Fibroblast of skin of left biceps (primary cell): ENCODE measurements at regions not wholly inside any gene's neighbourhood (a gene's known extent, or its start where the extent isn't known, plus 50 kb on each side); places are given as distances from the start of the nearest gene placed in this dataset.
"Not testable (repeated sequence)": the region's sequence is repeated elsewhere in the genome, so short reads cannot be mapped to it uniquely, and the experiment has no call there.

Experiments used
- DNase-seq, 2 experiments: peaks; one replicate each; pipeline ENCODE4 v3.0.0-alpha.2; 2013; ENCODE audit warnings: low read depth in 2 of 2

DNA sequence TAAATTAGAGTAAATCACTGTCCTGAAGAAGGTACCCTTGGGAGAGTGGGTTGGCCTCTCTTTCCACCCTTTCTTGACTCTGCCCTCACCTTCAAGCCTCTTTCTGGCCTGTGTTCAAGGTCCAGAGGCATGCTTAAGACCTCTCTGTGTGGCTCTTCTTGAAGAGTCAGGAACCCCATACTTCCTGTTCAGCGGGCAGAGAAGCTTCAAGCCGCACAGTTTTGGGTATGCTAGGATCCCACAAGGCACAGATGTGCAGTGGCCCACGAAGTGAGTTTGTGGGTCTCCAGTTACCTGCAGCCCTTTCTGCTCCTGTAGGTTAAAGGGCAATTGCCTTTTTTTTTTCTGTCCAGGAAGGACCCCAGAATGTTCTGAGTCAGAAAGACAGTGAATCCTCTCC lies 113.7 kb downstream of the PPIAL4A start:
- not testable (repeated sequence) for DNase-seq

DNA sequence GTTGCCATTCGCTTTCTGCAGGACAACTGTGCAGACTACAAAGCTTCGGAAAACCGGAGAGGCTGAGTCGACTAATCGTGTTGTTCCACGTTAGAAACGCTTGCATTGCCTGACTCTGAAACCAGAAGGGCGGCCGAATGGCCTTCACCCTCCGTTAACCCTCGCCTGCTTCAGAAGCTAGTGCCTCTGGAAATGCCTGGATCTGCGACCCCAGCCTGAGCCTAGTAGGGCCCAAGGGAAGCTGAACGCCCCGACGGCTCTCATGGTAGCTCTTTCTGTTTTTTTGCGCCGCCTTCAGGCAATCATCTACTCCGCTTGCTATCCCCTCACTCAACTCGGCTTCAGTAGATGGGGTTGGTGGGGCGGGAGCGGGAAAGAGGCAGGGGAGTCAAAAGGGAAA lies 117.3 kb downstream of the PPIAL4A start:
- not testable (repeated sequence) for DNase-seq

DNA sequence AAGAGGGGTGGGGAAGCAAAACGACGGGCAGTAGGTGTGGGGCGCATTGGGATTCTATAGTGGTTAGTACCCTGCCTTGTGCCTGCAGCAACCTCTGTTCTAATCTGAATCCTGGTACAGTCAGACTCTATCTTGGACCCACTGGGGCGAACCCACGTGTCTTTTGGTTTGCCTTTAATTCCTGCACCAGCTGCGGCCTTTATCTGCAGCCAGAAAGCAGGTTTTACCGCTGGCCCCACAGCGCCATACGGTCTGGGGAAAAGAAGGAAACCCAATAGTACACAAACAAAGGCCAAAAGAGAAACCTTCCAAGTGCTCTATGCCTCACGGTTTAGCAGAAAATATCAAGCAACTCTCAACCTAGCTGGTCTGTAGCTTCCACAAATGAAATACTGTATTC lies 118.2 kb downstream of the PPIAL4A start:
- DNase-seq, result not testable (repeated sequence)

- DNase-seq, result not testable (repeated sequence)
These were observed 119.1 kb downstream of the PPIAL4A start for GRCh38 chr1:121008512-121009215.

DNA sequence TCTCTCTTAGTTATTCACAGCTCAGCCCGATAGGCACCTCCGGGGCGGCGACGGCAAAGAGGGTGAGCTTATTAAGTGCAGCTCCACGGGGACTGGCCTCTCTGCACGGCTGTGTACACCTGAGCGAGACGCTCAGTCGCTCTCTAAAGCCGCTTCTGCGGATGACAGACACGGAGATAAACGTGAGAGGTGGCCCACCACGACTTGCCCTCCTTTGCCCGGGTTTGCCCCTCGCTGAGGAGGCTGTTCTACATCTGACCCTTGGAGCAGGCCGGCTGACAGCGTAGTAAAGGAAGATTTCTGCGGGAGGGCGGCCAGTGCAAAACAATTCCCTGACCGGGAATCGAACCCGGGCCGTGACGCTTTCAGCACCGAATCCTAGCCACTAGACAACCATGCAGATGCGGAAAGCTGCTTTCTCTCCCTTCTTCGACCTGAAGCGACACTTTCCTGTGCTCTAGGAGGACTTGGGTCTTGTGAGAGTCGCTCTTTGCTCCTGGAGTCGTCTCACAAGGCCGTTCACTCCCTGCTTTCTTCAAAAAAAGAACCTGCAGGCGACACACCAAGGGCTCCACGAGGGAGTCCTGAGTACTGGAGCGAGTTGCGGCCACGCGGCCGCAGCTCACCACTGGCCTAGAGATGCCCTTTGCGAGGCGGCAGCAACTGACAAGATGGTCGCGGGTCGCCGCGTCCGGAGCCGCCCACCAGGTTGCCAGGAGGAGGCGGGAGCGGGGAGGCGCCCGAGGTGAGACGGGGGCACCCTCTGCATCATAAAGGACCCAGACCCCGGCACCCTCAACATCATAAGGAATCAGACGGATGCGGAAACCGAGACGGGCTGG lies 119.9 kb downstream of the PPIAL4A start:
- not testable (repeated sequence) for DNase-seq

- DNase-seq, result not testable (repeated sequence)
These were observed 120.6 kb downstream of the PPIAL4A start for GRCh38 chr1:121010141-121010540.

DNA sequence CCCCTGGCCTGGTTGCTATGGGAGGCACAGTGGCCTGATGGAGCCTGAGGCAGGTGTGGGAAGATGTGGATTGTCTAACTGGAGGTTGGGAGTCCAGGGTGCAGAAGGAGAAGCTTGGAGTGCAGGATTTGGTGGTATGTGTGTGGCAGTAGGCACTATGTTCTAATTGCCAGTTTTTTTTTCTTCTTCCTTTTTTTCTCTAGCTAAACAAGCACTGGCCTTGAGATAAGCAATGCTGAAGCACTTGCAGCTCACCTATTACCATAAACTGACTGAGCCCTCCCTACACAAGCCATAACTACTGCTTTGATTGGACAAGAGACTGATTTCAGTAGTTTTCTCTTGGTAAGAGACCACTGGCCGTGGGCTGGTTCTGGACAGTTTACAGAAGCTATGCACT lies 123.6 kb downstream of the PPIAL4A start:
- not testable (repeated sequence) for DNase-seq

DNA sequence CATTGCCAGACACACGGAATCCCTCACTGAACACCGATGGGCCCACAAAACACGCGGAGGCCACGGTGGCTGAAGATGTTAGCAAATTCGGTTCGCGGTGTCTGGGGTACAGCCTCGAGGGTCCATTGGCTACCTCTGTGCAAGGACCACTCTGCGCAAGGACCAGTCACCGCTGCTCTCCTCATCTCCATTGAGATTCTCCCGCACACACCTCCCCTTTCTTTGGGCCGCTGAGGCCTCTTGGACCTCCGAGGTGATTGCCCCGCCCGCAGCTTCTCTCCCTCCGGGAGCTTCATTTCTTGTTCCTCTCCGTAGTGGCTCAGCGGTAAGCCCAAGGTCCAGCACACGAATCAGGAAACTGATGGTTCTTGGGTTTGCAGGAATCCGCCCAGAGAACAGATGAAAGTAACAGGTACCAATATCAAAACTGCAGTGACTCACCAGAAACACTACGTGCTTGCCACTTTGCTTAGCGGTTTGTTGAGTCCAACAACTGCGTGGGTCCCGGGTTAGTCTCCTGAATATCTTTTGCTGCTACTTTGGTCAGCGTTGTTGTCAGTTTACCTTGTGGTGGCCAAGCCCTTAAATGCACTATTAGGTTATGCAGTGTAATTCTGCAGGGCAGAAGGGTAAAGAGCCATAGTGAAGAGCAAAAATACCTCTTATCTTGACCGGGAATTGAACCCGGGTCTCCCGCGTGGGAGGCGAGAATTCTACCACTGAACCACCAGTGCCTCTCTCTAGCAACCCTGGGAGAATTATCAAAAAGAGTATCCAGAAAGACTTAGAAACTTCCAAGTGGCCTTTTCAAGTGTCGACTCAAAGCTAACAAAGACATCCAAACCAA lies 126.8 kb downstream of the PPIAL4A start:
- DNase-seq, result peak; percentile 35 to 39

DNA sequence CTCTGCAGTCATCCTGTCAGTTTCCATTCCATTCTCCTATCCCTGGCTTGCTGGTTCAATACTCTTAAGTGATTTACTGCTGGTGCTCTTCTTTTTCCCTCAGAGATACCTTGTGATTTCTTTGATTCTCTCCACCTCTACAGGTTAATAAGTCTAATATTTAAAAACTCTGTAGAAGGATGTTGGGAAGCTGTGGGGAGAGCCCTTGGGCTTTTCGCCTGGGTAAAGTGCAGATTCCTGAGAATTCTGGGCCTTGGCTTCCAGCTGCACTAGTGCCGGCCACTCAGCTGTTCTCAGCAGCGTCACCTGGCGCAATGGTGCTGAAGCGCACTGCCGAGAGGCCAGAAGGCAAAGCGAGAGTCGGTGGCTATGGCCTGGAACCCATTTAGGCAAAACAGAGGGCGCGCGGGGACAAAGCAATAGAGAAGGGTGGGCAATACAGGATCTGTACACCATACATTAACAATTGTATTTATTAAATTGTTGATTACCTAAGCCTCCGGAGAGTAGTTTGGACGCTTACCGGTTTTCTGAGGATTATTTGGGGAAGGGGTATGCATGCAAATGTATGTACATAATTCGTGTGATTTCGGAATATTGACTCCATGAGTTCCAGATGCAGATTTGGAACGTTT lies 130.3 kb downstream of the PPIAL4A start:
- DNase-seq, result not testable (repeated sequence)

DNA sequence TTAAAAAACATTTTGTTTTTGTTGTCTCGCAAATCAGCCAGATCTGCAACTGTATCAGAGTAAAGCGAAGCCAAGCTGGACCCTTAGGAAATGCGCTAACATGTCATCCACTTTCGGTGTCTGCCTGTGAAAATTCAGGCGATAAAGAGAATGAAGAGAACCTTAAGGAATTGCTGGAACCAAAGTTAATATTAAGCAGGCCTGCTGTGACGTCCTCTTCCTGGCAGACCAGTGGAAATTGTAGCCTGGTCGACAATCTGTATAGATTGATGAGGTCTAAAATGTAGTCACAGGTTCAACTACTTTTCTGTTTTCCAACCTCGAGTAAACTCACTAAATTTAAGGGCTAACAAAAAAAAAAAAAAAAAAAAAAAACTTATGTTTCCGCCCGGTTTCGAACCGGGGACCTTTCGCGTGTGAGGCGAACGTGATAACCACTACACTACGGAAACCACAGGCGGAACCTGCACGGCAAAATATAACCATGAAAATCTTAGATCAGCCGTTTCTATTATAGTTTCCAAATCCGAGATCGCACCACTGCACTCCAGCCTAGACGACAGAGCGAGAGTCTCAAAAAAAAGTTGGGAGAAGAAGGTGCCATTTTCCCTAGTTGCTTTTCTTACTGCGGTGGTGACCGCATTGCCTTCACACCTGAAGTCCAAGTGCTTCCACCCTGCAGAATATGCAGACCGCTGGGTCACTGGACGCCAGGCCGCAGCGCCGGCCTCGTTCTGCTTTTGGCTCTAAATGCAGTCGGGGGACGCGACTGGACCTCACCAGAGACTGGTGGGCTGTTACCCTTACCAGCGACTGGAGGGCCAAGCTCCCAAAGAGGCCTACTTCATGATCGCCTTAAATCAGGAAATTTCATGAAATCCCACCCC lies 131.0 kb downstream of the PPIAL4A start:
- DNase-seq, result peak; percentile 20 to 25

GRCh38 chr1:121021716-121022115 lies 132.1 kb downstream of the PPIAL4A start:
- not testable (repeated sequence) for DNase-seq

GRCh38 chr1:121032878-121033494 lies 143.4 kb downstream of the PPIAL4A start:
- DNase-seq, result not testable (repeated sequence)

GRCh38 chr1:121036792-121037191 lies 147.2 kb downstream of the PPIAL4A start:
- DNase-seq, result not testable (repeated sequence)

DNA sequence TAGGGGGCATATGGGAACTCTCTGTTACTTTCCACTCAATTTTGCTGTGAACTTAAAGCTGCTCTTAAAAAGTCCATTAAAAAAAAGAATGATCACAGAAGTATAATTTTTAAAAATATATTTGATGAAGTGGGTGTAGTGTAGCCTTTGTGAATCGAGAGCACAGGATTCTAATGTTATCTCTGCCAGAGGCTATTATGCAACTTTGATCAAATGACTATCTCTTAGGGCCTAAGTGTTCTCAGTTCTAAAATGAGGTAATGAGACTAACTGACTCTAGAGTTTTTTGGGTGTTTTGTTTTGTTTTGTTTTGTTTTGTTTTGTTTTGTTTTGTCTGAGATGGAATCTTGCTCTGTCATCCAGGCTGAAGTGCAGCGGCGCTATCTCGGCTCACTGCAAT lies 143.2 kb downstream of the FAM72B start:
- DNase-seq, result not testable (repeated sequence)

GRCh38 chr1:121041497-121041896 lies 142.6 kb downstream of the FAM72B start:
- not testable (repeated sequence) for DNase-seq

DNA sequence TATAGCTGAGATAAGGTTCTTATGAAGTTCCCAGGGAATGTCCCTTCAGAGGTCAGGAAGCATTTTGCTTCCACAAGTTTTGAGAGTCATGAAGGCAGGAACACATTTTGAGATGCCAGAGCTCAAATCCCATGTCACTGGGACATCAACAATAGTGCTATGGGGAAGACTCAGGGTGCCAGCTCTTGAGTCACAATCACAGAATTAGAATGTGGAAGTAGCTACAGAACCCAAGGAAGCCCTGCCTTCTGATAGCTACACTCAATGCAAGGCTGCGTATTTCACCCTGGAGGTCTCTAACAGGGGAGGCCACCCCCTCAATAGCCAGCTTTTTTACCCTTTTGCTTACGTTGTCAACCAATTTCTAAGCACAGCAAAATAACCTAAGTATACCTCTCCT lies 141.3 kb downstream of the FAM72B start:
- DNase-seq, result not testable (repeated sequence)

- not testable (repeated sequence) for DNase-seq
These were observed 135.8 kb downstream of the FAM72B start for GRCh38 chr1:121048293-121048752.

- DNase-seq, result not testable (repeated sequence)
These were observed 135.2 kb downstream of the FAM72B start for GRCh38 chr1:121048769-121049443.

GRCh38 chr1:121050097-121050496 lies 134.0 kb downstream of the FAM72B start:
- not testable (repeated sequence) for DNase-seq
